Activated naive CD4-positive, alpha-beta T cell treated with Interleukin-2 at 50 U/mL for 16 hours (primary cell): ENCODE measurements at regions not wholly inside any gene's neighbourhood (a gene's known extent, or its start where the extent isn't known, plus 50 kb on each side); places are given as distances from the start of the nearest gene placed in this dataset.

Source experiments
- DNase-seq: peaks from one replicate; pipeline ENCODE4 v3.0.0-alpha.2; 2020

DNA sequence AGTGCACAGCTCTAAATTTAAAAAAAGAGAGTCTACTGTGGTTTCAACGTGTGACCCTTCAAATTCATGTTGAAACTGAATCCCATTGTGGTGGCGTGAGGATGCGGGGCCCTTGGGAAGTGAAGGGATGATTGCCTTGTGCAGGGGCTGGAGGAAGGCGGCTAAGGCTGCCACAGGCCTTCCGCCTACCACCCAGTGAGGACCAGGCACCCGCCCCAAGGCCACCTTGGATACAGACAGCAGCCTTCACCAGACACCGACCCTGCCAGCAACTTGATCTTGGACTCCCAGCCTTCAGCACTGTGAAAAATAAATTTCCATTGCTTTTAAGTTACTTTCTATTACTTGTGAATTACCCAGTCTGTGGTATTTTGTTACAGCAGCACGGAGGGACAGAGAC is 103.4 kb upstream of the TMEM18 start:
- no peak for DNase-seq

DNA sequence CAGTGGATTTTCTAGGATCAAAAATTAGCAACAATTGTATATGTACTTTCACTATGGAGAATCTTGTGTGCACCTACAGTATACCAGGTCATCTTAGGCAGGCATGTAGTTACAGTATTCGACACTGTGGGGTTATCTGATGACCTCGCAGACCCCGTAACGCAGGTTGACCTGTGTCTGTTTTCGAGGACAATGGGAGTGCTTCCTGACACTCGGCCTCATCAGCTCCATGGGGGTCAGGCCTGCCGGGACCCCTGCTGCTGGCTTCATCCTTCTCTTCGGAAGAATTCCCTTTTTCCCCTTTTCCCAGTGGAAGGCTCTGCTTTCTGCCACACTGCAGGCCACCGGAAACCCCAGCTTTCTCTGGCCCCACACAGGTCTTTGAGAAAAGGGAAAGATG is 102.8 kb upstream of the TMEM18 start:
- no peak for DNase-seq

DNA sequence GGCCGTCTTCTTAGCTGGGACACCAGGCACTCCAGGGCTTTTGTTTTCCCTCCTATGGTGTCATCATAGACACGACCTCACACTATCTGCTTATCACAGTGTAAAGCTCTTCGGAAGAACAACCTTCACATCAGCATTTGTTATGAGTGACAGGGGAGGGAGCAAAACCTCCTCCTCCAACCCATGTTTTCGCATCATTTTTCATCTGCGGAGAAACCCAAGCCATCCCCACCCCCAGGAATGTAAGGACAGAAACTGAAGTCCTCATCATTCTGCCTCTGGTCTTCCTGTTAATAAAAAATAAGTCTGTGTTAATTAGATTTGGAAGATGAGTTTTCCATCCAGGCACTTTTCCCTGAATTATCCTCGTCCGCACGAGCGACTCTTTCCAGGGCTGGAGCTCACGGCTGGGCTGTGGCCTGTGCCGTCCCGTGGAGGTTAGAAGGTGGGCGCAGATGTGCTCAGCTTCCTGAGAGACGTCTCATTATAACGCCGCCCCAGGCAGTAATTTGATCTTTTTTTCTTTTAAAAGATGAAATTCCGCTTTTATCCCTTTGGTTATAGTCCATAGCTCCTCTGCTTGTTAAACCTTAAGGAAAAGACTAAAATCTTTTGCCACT is 101.6 kb upstream of the TMEM18 start:
- no peak for DNase-seq

DNA sequence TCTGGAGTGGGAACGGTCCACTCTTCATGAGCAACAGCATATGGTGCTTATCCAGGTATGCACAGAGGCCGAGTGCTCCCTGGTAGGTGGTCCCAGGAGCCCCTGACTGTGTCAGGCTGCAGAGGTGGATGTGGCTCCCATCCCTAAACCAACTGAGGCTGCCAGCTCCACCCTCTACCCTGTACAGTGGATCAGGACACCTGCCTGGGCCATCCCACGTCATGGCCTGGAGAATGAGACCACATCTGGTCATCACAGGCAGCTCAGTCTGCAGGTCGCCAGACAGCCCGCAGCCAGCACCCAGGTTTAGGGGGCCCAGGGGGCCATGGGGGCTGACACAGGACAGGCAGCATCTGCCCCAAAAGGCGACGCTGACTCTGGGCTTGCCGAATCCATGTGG is 100.3 kb upstream of the TMEM18 start:
- DNase-seq, result no peak

DNA sequence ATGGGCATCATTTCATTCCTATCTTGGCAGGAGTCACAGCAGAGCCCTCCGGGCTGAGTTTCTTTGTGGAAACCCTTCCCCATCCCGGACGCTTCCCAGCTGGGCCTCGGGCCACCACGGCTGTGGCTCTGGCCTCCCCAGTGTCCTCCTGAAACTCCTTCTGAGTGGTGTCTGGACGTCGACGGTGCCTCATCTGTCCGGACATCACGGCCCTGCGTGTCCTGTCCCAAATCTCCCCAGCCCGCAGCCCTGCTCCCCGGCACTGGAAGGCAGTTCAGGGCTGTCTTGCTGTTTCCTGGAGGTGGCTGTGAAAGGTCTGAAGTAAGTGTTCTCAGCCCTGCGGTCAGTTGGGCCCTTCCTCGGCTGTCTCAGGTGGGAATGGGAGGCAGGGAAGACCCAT is 99.8 kb upstream of the TMEM18 start:
- DNase-seq, result no peak

DNA sequence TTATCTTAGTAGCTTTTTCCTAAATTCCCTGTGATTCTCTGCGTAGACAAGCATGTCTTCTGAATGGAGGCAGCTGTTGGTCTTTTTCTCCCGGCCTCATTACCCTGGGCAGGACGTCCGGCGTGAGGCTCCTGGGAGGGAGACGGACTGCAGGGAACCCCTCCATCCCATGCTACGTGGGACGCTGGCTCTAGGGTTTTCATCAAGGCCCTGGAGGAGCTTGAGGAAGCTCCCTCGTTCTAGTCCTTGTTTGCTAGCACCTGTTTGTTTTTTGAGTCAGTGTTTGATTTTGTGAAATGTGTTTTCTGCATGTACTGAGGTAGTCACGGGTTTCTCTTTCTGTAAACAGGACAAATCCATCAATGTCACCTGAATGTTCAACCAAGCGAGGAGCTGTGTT is 99.3 kb upstream of the TMEM18 start:
- no peak for DNase-seq

DNA sequence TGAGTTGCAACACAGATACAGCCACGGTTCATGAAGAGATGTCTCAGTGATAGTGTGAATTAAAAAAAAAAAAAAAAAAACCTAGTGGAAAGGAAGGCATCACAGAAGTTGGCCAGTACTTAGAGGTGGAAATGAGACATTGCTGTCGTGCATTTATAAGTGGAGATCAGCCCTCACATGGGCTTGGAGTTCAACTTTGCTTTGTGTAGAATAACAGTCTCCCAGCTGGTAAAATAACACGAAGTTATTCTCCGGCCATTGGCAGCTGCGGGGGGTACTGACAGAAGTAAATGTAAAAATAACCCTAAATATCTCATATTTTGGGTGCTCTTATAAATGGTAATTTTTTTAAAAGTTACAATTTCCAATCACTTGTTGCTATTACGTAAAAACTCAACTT is 98.8 kb upstream of the TMEM18 start:
- no peak for DNase-seq

DNA sequence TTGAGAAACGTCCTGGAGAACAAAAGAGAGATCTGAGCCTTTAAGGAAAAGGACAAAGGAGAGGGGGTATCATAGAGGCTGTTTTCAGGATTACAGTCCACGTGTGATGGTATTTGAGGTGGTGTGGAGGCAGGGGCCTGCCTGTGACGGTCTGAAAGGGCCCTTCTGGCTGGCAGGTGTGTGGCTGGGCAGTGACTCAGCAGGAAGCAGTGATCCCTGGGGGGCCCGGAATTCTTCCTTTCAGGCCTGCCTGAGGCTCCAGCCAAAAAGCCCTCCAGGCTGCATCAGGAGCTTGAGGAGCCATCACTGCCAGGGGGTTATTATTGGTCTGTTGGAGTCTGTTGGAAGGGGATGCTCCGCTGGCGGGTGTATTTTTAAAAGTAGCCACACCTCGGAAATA is 97.2 kb upstream of the TMEM18 start:
- no peak for DNase-seq

DNA sequence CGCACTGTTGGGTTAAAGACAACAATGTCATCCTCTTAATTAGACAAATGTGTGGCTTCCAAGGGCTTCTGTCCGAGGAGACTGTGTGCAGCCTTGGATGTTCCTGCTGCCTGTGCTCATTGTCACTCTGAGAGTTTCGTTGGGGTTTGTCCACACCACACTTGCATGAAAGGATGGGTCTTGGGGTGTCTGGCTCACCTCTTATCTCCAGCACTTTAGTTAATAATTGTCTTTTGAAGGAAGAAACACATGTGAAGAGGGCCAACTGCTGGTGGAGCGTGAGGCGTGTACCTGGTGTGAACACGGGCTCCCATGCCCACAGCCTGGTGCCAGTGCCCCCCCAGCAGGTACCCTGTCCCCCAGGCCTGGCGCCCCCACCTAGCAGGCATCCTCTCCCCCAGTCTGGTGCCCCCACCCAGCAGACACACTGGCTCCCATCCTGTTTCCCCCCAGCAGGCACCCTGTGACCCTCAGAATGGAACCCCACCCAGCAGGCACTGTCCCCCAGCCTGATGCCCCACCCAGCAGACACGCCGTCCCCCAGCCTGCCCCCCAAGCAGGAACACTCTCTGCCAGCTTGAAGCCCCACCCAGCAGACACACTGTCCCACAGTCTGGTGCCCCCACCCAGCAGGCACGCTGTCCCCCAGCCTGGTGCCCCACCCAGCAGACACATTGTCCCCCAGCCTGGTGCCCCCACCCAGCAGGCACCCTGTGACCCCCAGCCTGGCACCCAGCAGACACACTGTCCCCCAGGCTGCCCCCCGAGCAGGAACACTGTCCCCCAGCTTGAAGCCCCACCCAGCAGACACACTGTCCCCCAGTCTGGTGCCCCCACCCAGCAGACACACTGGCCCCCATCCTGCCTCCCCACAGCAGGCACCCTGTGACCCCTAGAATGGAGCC is 96.3 kb upstream of the TMEM18 start:
- no peak for DNase-seq

DNA sequence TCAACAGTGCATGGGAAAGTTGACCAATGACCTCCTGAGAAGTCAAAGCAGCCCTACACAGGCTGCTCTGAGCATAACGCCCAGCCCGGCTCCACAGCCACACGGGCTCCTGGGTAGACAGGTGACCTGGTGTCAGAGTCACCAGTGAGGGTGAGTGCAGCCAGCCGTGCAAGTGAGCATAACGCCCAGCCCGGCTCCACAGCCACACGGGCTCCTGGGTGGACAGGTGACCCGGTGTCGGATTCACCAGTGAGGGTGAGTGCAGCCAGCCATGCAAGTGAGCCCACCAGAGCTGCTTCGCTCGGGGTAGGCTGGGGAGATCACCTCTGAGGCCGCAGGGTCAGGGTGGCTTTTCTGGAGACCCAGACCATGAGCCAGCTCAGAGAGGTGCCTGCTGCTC is 94.3 kb upstream of the TMEM18 start:
- no peak for DNase-seq

DNA sequence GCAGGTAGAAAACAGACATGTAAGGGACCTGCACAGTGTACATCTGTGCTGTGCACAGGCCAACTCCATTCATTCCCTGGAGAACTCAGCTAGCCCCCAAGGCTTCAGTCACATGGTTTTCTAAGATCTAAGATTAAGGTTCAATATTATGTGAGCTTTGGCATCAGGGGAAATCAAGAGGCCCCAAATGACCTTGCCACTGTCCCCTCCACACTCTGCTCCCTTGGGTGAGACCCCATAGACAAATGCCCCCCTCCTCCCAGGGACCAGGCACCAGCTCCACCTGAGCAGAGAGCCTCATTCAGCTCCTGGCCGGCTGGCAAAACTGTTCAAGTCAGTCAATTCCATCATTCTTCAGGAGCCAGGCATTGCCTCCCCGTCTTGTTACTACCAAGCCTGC is 93.6 kb upstream of the TMEM18 start:
- no peak for DNase-seq

DNA sequence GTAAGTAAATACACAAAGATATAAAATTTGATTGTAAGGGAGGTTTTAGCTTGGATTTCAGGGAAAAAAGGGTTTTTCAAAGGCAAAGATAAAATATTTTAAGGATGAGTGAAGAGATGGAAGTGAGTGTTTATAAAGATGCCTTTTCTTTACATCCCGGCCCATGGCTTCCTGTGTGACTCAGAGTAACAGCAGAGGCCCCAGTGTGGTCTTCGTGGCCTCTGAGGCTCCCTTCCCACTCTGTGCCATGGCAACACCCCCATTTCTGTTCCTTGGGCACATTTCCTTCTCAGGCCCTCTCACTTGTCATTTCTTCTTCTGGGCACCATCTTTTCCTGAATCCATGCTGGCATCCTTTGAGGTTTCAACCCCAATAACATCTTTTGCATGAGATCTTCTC is 92.6 kb upstream of the TMEM18 start:
- no peak for DNase-seq

DNA sequence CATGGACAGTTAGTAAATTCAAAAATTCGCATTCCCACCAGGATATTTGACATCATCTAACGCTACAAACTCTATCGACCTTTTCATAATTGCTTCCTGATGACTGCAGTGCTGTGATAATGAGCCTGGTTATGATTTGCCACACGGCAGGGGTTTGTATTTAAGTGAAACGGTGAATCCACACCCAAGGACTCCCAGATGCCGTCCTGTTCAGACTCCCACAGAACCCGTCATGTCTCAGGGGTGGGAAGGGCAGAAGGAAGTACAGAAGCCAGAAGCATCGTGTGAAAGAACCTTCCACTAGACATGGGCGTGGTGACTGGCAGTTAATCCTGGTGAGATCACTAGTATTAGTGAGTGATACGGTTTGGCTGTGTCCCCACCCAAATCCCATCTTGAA is 91.2 kb upstream of the TMEM18 start:
- no peak for DNase-seq

DNA sequence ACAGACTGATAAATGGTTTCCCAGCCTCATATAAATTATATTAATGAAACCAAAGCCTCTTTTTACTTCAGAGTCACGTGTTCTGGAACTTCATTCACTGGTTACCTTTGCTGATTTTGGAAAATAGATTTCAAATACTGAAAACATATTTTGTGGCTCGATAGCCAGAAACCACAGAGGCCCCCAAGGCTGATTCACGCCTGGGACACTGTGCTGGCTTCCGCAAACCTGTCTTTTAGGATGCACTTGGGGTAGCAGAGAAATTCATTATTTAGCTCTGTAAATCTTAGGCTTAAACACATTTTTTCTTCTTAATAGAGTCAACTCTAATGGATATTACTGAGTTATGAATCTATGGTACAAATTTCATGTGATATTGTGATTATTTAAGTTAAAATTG is 90.7 kb upstream of the TMEM18 start:
- no peak for DNase-seq

DNA sequence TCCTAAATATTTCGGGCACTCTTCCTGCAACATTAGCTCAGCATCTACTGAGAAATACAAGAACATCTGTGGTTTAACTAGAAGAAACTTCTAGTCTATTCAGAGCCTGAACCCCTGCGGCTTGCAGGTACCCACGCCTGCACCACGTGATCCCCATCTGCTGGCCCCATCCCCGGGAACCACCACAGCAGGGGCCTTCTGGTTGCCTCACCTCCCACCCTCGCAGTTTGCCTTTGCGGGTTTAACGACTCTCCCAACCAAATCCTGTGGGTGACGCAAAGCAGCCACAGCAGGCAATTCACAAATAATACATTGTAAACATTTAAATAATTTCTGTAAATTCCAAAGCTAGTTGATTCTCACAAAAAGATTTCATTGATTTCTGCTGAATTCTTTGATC is 90.2 kb upstream of the TMEM18 start:
- DNase-seq, result peak; percentile 29

DNA sequence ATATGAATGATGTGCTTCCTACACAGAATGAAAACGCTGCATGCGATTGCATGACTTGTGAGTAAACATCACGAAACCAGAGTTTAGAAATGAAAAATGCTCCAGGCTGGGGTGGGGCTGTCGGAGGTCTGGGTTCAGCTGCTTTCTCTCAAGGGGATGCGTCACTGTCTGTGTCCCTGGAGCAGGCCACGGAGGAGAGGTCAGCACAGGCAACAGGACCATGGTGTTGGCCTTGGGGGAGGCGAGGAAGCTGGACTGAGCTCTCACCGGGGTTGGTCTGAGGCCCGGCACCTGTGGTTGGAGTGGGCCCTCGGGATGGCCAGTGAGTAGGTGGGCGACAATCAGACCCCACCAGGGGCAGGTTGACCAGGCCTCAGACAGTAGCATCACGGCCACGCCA is 89.0 kb upstream of the TMEM18 start:
- no peak for DNase-seq

DNA sequence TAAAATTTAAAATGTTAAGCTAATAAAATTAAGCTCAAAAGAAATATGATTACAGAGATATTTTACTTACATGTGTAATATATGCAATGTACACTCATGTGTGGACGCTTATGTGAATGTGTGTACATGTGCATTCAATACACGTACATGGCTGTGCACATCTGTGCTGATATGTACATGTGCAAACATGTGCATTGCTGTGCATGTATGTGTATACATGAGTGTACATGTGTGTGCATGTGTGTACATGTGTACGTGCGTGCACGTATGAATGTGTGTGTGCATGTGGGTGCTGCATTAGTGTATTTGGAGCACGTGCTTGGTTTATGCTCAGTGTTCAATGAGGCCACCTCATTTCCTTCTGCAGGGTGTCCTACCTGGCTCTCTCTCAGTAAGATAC is 88.2 kb upstream of the TMEM18 start:
- DNase-seq, result no peak

DNA sequence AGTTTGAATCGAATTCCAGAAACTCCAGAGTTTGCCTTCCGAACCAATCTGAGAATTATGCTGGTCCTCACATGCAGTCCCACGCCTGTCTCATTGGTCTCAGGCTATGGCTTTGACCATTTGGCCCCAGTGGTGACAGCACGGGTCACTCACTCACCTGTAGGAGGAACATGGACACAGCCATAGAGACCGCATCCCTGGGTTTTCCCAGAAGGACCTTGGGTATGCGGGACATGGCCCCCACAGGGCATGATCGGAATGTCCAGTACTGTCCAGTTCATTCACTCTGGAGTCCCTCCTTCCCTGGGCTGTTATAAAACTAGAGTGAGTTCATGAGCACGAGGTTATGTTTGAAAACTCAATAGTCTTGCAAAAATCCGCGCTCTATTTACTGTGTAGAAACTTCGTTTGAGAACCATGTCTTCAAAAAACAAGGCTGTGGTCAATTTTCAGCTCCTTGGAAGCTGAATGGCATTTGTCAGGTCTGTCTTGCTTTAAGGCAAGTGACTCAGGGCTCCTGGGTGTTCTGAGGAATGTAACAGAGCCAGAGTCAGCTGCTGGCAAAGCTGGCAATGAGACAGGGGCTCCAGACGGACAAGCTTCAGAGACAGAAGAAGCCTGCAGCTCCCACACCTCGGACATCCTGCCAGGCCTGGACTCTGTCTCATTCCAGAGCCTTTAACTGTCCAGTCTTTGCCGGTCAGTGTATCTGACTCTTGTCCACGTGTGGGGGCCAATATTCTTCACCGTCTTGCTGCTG is 86.7 kb upstream of the TMEM18 start:
- no peak for DNase-seq

DNA sequence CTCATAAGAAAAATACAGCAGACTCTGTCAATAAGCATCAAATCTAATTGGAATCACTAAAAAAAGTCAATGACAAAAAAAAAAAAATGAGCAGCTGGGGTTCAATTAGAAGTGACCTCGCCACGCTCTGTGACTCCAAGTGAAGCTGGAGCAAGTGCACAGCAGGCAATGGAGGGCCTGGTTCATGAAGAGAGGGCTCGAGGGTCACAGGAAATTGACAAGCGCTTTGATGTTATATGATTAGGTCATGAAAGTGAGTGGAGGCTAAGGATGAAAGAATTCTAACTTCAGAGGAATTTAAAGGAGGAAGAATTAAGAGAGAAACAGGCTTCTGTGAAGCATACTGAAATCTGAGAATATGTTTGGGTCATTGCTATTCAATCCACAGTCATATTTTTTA is 85.4 kb upstream of the TMEM18 start:
- no peak for DNase-seq

DNA sequence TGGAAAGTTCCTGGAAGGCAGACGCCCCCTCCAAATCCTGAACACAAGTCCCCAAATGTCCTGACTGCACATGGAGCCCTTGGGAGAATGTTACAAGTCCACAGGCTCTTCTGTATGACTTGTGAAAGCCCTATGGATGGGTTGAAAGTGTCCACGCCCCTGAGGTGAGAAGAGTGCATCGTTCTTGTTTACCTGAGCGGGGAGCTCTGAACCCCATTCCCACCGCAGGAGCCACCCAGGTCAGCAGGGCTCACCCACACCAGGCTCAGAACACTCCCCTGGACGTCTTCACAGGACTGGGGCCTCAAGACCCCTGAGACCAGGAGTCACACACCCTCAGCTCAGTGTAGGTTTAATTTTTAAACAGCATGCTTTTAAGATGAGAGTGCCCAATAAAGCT is 84.2 kb upstream of the TMEM18 start:
- DNase-seq, result no peak

DNA sequence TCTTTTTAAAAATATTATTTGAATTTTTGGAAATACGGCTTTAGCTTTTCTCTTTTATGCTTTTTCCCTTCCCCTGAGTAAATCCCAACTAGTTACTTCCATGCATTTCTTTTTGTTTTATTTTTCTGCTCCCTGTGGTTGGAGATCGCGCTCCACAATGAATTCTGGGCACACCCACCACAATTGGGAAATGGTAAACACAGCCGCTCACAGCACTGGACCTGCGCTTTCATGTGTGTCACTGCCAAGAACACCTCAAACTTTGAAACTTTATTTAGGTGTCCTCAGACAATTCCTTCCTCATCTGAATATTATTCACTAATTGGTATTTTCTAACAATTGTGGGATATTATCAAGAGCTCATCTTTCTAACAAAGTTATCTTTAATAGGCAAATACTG is 82.8 kb upstream of the TMEM18 start:
- no peak for DNase-seq

DNA sequence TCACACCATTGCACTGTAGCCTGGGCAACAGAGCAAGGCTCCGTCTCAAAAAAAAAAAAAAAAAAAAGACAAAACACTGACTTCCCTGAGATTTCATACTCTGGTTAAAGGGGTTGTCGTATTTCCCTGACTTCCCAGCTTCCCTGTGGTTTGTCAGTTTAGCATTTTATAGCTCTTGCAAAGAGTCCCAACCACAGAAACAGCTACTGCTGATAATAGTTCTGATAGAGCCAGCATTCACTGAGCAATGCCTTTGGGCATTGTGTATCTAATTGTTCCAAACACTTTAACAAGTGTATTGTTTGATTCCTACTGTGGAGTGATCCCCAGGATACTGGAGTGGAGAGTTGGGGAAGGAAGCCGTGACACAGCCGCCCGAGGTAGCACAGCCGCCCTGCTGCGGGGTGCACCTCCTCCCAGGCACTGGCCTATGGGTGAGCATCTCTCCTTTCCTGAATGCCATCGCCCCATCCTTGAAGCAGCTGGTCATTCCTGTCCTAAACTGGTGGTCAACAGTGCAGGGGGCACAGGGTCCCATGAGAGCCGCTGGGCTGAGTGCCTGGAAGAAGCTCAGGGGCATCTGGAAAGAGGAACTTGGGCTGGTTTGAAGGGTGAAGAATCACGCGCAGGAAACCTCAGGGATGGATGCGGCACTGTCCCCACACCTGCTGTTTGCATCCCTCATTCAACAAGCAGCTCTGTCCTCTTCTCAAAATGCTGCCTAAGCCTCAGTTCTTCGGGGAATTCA is 81.0 kb upstream of the TMEM18 start:
- no peak for DNase-seq

DNA sequence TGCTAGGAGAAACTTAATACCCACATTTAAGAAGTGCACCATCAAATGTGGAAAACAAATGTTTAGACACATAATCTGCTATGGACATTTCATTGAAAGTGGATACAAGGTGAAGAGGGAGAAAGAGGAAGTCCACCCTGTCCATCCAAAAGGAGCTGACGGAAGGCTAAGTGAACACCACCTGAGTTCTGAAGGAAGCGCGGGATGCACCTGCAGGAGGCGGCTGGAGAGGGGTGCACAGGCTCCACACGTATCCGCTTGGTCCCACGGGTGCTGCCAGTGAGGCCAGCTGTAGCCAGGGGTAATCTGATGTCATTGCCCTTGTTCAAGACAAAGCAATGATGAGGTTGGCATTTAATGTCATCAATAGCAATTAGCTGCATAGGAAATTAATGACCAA is 75.9 kb upstream of the TMEM18 start:
- no peak for DNase-seq
